ENCODE measurements at regions not wholly inside any gene's neighbourhood (a gene's known extent, or its start where the extent isn't known, plus 50 kb on each side); places are given as distances from the start of the nearest gene placed in this dataset.
"Not testable (repeated sequence)": the region's sequence is repeated elsewhere in the genome, so short reads cannot be mapped to it uniquely, and the experiment has no call there.

GRCh38 chr9:67418496-67419079 is 426.2 kb upstream of the SPATA31A3 start:
- DNase-seq = not testable (repeated sequence)

GRCh38 chr9:67417341-67417983 is 425.1 kb upstream of the SPATA31A3 start:
- DNase-seq = not testable (repeated sequence)

DNA sequence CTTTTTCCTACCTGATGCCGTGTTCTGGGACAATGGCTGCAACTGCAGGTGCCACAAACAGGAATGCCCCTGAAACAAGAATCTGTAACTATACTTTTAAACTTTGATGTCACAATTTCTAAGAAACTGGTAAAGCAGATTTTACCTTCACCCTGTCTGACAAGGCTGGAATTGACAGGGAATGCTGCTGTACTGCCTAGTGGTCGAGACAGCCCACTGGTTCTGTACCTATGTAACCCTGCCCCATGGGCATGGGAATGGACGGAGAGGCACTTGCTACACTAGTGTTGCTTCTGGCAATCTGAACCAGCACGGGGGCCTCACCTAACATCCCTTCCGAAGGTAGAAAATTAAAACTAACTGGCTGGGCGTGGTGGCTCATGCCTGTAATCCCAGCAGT is 424.3 kb upstream of the SPATA31A3 start:
- DNase-seq = not testable (repeated sequence)

DNA sequence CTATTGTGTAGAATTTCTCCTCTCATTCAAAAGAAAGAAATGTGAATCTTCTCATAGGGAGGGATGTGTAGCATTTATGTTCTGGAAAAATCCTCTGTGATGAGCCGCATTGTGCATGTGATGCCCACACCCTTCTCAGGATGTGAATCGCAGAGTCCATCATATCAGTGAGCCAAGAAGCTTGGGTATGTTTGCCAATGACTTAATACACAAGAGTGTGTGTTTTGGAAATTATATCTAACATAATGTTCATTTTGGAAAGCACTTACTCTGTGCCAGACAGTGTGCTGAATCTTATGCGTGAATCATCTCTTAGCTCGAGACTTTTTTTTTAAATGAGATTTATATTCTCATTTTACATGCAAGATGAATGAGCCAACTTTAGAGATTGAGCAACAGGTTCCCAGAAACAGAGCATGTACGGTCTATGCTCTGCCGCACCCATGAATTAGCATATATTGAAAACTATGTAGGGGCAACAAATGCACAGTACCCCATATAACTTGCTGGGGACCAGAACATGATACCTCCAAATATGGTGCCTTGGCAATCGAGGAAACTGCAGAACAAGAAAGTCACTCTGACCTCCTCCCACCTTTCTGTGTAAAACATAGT is 418.4 kb upstream of the SPATA31A3 start:
- not testable (repeated sequence) for DNase-seq

GRCh38 chr9:67403739-67404138 is 411.4 kb upstream of the SPATA31A3 start:
- not testable (repeated sequence) for DNase-seq

DNA sequence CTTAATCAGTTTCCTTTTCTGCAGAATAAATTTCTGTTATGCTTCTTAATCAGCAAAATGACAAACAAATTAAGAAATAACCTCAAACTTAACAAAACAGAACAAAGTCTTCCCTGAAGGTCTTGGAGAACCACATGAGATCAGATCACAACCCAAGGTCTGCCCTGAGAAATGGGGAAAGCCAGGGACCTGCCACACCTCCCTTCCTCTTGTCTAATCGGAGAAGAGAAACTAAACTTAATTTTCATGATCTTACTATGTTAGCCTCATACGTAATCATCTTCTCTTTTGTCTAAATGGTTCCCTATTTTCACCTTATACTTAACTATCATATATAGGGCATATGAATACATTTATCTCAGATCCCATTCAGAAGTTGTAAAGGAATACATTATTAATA is 405.4 kb upstream of the SPATA31A3 start:
- DNase-seq = not testable (repeated sequence)

DNA sequence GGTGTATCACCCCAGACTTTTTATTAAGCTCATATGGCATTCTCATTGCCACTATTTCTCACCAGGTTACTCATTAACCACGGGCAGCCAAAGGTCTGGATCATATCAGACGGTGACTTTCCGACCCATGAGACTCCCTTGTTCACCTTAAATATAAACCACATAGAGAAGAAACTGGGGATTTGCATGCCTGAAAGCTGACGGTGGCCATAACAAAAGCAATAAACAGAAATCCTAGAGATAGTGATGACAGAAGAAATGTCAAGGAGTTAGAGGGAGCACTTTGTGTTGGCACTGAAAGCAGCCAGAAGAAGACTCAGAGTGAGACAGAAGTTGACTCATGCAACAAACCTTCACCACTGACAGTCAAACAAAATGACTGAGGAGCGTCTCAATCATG is 402.4 kb upstream of the SPATA31A3 start:
- not testable (repeated sequence) for DNase-seq

DNA sequence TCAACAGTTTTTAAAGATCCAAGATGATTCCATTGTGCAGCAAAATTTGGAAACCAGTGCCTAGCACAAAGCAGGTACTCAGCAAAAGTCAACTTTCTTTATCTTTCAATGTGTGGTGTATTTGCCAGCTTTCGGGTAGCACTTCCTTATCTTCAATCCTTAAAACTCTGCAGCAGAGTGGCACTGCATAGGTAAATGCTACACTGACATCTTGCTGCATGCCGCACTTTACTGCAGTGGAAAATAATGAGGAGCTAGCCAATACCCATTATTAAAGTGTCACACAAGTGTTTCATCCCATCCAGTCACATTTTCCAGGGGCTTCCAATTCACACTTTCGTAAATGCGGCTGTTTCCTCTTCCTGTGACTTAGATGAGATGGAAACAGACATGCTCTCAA is 401.7 kb upstream of the SPATA31A3 start:
- DNase-seq = not testable (repeated sequence)

GRCh38 chr9:67369664-67370063 is 377.3 kb upstream of the SPATA31A3 start:
- not testable (repeated sequence) for DNase-seq

DNA sequence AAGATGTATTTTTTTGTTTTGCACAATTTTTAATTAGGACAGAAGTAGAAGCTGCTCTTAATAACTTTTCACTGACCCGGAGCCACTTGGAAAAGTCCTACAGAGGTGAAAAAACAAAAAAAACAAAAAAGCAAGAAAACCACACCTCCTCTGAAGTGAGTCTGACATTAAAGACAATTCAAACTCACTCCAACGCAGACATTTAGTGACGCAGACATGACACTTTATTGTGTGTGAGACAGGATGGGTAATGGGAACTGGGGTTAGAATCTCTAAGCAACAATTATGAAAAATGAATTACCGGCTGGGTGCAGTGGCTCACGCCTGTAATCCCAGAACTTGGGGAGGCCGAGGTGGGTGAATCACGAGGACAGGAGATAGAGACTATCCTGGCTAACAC is 370.0 kb upstream of the SPATA31A3 start:
- not testable (repeated sequence) for DNase-seq

DNA sequence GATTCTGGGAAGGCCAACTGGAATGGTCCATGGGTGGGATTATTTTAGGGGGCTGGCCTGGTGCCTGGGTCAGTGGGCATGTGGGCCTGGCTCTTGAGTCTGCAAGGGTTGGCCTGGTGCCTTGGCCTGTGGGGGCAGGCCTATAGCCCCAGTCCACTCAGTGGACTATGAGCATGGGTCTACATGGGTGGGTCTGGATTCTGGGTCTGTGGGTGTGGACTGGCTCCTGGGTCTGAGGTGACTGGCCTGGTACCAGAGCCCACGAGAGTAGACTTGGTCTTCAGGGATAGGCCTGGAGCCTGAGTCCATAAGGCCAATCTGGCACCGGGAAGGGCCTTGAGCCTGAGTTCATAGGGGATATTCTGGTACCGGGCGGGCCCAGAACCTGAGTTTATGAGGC is 361.6 kb upstream of the SPATA31A3 start:
- DNase-seq = not testable (repeated sequence)

GRCh38 chr9:67349424-67349759 is 357.0 kb upstream of the SPATA31A3 start:
- DNase-seq = not testable (repeated sequence)

DNA sequence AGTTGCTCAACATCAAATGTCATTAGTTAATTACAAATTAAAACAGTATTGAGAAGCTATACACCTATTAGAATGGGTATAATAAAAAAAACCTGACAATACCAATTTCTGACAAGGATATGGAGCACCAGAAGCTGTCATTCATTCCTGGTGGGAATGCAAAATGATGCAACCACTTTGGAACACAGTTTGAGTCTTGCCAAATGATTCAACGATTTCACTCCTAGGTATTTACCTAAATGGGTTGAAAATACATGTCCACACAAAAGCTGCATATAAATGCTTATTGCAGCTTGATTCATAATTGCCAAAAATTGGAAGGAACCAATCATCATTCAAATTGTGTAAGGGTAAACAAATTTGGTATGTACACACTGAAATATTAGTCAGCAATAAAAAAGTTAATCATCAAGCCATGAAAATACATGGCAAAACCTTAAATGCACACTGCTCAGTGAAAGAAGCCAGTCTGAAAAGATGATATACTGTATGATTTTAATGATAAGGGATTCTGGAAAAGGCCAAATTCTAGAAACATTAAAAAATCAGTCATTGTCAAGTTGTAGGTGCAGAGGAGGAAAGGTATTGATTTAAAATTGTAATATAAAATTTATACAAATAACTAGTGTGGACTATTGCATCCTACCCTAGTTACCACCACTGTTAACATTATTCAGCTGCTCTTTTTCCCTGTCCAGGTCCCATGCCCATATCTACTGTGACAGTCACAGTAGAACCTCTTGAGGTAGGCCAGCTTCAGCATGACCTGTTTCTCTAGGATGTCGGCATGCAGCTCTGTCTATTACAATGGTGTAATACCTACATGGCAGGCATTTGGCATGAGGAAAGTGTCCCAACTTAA is 356.4 kb upstream of the SPATA31A3 start:
- not testable (repeated sequence) for DNase-seq

- DNase-seq = not testable (repeated sequence)
Measured at GRCh38 chr9:67348094-67348493, 355.7 kb upstream of the SPATA31A3 start.

DNA sequence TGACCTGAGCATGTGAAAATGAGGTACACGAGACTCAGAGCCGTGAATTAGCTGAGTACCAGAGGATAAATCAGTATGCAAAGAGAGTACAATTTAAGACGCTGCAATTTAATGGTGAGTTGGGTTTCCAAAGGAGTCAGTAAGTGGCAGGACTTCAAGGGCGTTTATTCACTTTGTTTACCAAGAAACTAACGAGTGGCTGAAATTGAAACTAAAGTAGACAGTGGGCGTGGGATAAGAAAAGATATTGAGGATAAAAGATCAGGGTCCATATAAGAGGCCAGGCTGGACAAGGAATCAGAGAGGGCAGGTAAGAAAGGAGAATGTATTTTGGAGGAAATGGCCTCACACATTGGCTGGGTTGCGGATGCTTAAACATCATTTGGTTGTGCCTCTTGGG is 346.9 kb upstream of the SPATA31A3 start:
- DNase-seq = not testable (repeated sequence)

DNA sequence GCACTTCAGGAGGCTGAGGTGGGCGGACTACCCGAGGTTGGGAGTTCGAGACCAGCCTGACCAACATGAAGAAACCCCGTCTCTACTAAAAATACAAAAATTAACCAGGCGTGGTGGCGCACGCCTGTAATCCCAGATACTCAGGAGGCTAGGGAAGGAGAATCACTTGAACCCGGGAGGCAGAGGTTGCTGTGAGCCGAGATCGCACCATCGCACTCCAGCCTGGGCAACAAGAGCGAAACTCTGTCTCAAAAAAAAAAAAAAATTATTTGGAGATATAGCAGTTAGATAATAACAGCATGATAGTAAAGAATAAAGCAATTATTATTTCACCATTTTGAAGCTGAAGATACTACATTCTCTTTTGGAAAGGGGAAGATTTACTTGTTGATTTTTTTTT is 345.9 kb upstream of the SPATA31A3 start:
- DNase-seq = not testable (repeated sequence)

DNA sequence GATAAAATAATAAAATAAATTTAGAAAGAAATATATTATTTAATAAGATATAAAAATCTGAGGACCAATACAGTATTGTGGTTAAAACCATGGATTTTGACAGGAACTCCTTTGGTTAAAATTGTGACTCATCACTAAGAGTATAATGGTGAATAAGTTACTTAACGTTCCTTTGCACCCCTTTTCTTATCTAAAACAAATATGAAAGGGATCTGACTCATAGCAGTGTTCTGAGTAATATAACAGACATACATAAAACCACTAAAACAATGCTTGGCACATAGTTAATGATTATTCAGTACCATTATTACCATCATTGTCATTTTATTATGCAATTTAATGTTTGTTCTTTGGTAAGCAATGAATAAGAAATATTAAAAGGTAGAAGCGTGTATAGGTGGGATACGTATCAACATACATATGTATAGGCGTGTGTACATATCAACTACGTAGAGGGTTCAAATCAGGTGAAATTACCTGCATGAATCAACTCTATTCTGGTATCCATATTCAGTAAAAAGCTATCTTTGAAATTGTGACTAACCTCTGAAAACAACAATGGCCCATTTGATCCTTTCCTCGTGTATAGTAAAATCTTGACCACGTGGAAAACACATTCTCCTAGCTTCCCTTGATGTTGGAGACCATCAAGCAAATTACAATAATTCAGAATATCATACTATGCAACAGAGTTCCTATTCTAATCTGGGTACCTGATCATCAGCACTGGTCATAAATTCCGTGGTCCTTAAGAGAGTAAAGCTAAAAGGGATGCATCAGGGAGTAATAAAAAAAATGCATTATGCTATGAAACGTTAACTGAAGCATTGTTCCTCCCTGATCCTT is 342.6 kb upstream of the SPATA31A3 start:
- DNase-seq = not testable (repeated sequence)

DNA sequence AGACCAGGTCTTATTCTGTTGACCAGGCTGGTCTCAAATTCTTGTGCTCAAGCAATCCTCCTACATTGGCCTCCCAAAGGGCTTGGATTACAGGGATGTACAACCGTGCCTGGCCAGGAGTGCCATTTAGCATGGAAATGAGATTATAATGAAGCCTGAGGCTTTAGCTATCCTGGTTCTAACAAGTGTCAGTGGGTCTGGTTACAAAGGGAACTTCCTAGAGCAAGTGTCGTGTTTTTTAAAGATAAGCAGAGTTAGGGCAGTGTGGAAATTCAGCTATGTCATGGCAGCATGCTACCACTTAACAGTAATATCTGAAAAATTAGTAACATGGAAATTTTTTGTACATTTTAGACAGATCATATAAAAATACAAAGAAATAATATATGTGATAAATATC is 339.3 kb upstream of the SPATA31A3 start:
- DNase-seq = not testable (repeated sequence)

DNA sequence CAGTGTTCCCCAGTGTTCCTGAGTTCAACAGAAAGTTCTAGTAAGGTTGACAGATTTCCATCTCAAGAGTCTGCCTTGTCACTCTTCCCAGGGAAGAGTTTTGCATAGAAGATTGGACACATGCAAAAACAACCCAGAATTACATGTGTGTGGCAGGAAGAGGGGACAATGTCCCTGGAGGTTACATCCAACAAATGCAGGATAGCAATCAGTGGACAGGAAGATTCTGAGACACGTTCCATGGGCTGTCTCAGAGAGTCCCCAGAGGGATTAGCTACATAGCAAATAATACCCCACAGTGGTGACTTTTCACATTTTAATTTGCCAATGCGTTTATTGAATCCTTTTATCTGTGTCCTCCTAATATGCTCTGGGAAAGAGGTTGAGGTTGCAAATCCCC is 321.1 kb upstream of the SPATA31A3 start:
- DNase-seq = not testable (repeated sequence)

- not testable (repeated sequence) for DNase-seq
Measured at GRCh38 chr9:67312504-67312903, 320.2 kb upstream of the SPATA31A3 start.

- not testable (repeated sequence) for DNase-seq
Measured at GRCh38 chr9:67307109-67307508, 314.8 kb upstream of the SPATA31A3 start.

DNA sequence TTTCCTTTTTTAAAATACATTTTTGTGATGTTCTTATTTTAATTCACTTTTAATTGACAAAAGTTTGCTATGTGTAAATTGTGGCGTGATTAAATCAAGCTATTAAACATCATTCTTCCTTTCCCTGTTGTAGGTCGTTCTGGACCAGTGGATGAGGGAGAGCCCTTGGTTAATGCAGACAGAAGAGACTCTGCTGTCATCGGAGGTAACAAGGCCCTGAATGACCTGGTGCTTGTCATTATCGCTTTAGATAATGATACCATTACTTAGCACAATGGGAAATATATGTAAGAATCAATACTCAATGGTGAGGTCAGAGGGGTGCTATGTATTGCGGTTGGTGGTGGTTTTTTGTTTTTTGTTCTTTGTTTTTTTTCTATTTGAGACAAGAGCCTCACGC is 296.4 kb upstream of the SPATA31A3 start:
- not testable (repeated sequence) for DNase-seq
